ENCODE measurements at regions not wholly inside any gene's neighbourhood (a gene's known extent, or its start where the extent isn't known, plus 50 kb on each side); places are given as distances from the start of the nearest gene placed in this dataset.

GRCh38 chr6:78577585-78577984 lies 289.8 kb upstream of the IRAK1BP1 start:
- no peak overlapping the region for H3K27ac ChIP-seq
- intact Hi-C loops (cut with DNase I; ENCODE audit: low total_unique reads) = no loop called here
- no peak for TF ChIP-seq EP300 (IDR thresholded peaks at IDR 0.05)
- TF ChIP-seq POLR2AphosphoS5 (IDR thresholded peaks at IDR 0.05) = no peak
- no peak for TF ChIP-seq POLR2A (IDR thresholded peaks at IDR 0.05)
- no peak for TF ChIP-seq CTCF (IDR thresholded peaks at IDR 0.05)
- no peak overlapping the region for H3K4me3 ChIP-seq
- DNase-seq = no peak
- WGBS, 5 donors = 37 to 92% (median 88%) methylated on average over 1 of the region's 1 CpG
- no peaks in the 10 kb centered on the region for H3K36me3 ChIP-seq
- H3K27me3 ChIP-seq = no peaks in the 10 kb centered on the region
- H3K4me1 ChIP-seq = no peaks in the 10 kb centered on the region
- peaks cover 0 to 7% (median 5%) of the 10 kb centered on the region in 4 donors for H3K9me3 ChIP-seq

- WGBS, 5 donors = 29 to 42% (median 39%) methylated on average over 2 of the region's 2 CpGs
- H3K4me1 ChIP-seq = no peaks in the 10 kb centered on the region
- intact Hi-C loops (cut with DNase I; ENCODE audit: low total_unique reads) = no loop called here
- H3K36me3 ChIP-seq = no peaks in the 10 kb centered on the region
- H3K27me3 ChIP-seq = no peaks in the 10 kb centered on the region
- no peaks in the 10 kb centered on the region for H3K9me3 ChIP-seq
- TF ChIP-seq CTCF (IDR thresholded peaks at IDR 0.05) = no peak
- TF ChIP-seq EP300 (IDR thresholded peaks at IDR 0.05) = no peak
- no peak for TF ChIP-seq POLR2A (IDR thresholded peaks at IDR 0.05)
- TF ChIP-seq POLR2AphosphoS5 (IDR thresholded peaks at IDR 0.05) = no peak
- H3K4me3 ChIP-seq = no peak overlapping the region
- no peak for DNase-seq
- H3K27ac ChIP-seq = no peak overlapping the region
These were observed 288.9 kb upstream of the IRAK1BP1 start for GRCh38 chr6:78578430-78578829.

GRCh38 chr6:78580923-78581322 lies 286.4 kb upstream of the IRAK1BP1 start:
- Histone ChIP-seq H3K4me1 (no peaks in the 10 kb centered on the region), H3K4me3 (no peak overlapping the region), H3K9me3 (no peaks in the 10 kb centered on the region), H3K36me3 (no peaks in the 10 kb centered on the region), H3K27me3 (no peaks in the 10 kb centered on the region), H3K27ac (no peak overlapping the region)
- 41 to 84% (median 61%) methylated on average over 2 of the region's 2 CpGs for WGBS, 5 donors
- DNase-seq = no peak
- intact Hi-C loops (cut with DNase I; ENCODE audit: low total_unique reads) = no loop called here
- TF ChIP-seq POLR2A (IDR thresholded peaks at IDR 0.05) (no peak), CTCF (IDR thresholded peaks at IDR 0.05) (no peak), EP300 (IDR thresholded peaks at IDR 0.05) (no peak), POLR2AphosphoS5 (IDR thresholded peaks at IDR 0.05) (no peak)

DNA sequence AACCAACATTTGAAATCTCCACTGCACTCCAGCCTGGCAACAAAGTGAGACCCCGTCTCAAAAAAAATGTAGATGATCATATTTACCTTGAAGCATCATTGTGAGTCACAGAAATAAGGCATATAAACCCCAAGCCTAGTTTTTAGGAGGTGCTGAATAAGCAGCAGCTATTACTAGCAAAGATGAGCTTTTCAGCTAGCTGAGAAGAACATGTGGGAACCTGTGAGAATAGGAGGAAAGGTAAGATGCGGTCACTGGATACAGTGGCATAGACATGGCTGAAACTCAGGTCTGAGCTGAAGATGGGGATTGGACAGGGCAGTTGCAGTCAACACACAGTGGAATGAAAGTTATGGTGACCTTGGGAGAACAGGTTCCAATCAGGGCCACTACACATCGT lies 284.3 kb upstream of the IRAK1BP1 start:
- Histone ChIP-seq H3K27me3 (no peaks in the 10 kb centered on the region), H3K4me3 (no peak overlapping the region), H3K9me3 (no peaks in the 10 kb centered on the region), H3K36me3 (no peaks in the 10 kb centered on the region), H3K27ac (no peak overlapping the region), H3K4me1 (no peaks in the 10 kb centered on the region)
- TF ChIP-seq CTCF (IDR thresholded peaks at IDR 0.05) (no peak), POLR2AphosphoS5 (IDR thresholded peaks at IDR 0.05) (no peak), EP300 (IDR thresholded peaks at IDR 0.05) (no peak), POLR2A (IDR thresholded peaks at IDR 0.05) (no peak)
- 74 to 84% (median 81%) methylated on average over 3 of the region's 3 CpGs for WGBS, 5 donors
- intact Hi-C loops (cut with DNase I; ENCODE audit: low total_unique reads) = no loop called here
- no peak for DNase-seq
